SK-N-SH (cell line): ENCODE measurements at regions not wholly inside any gene's neighbourhood (a gene's known extent, or its start where the extent isn't known, plus 50 kb on each side); places are given as distances from the start of the nearest gene placed in this dataset.

Source experiments
- CTCF ChIA-PET: fragments of 300-600, 350-600 bp; formaldehyde crosslinking; extraction: SDS; loops from one replicate; lab custom pipeline; 2021; lab: Yijun Ruan, JAX
- POLR2A ChIA-PET: fragments of 350-600 bp; sonication (Branson Sonifier 250); formaldehyde crosslinking; extraction: SDS; loops from one replicate; lab custom pipeline; 2020; ENCODE audit warnings: antibody characterized with exemption, inconsistent platforms; lab: Yijun Ruan, JAX
- DNase-seq: peaks from one replicate; pipeline ENCODE4 v3.0.0; 2012
- H2AFZ ChIP-seq: fragments of 200-600 bp; sonication (generic); 2 replicates; pipeline ENCODE4 v1.8.1; 2016; ENCODE audit warnings: antibody characterized with exemption, mild to moderate bottlenecking, low read depth
- H3F3A ChIP-seq: fragments of 200-600 bp; sonication (generic); replicated peaks from 2 replicates; pipeline ENCODE3; 2016; ENCODE audit warnings: antibody characterized with exemption, mild to moderate bottlenecking; ENCODE audit not compliant: insufficient read depth
- H3K27ac ChIP-seq, 2 experiments: fragments of 200-500 bp in 1 of 2; fragments of 200-600 bp in 1 of 2; sonication (Bioruptor generic) in 1 of 2; sonication (generic), shearing (Covaris generic) in 1 of 2; 2 replicates each; pipeline versions ENCODE4 v1.5.1 to v1.6.1; 2014 to 2016; ENCODE audit warnings: low read depth in 2 of 2, inconsistent platforms in 1 of 2, low read length in 1 of 2, mild to moderate bottlenecking in 1 of 2, mixed read lengths in 1 of 2
- H3K27me3 ChIP-seq: fragments of 200-600 bp; sonication (generic), shearing (Covaris generic); 2 replicates; pipeline ENCODE4 v1.6.1; 2016; ENCODE audit warnings: mixed run types; ENCODE audit not compliant: insufficient read depth
- H3K36me3 ChIP-seq, 2 experiments: fragments of 200-500 bp in 1 of 2; fragments of 200-600 bp in 1 of 2; sonication (Bioruptor generic) in 1 of 2; sonication (generic) in 1 of 2; replicated peaks in 1 of 2; 2 replicates each; pipeline versions ENCODE3 to v1.5.1; 2014 to 2016; ENCODE audit warnings: low read length in 1 of 2, mild to moderate bottlenecking in 1 of 2; ENCODE audit not compliant: insufficient read depth in 2 of 2, control insufficient read depth in 1 of 2
- H3K4me1 ChIP-seq, 2 experiments: fragments of 200-500 bp in 1 of 2; fragments of 200-600 bp in 1 of 2; sonication (Bioruptor generic) in 1 of 2; sonication (generic), shearing (Covaris generic) in 1 of 2; 2 replicates each; pipeline versions ENCODE4 v1.5.1 to v1.6.1; 2014 to 2016; ENCODE audit warnings: low read depth in 1 of 2, low read length in 1 of 2, mixed run types in 1 of 2; ENCODE audit not compliant: insufficient read depth in 2 of 2, control insufficient read depth in 1 of 2
- H3K4me2 ChIP-seq: fragments of 200-600 bp; sonication (generic), shearing (Covaris generic); 2 replicates; pipeline ENCODE4 v1.6.1; 2017; ENCODE audit warnings: mixed run types
- H3K4me3 ChIP-seq, 2 experiments: fragments of 200-500 bp in 1 of 2; fragments of 200-600 bp in 1 of 2; sonication (Bioruptor generic) in 1 of 2; sonication (generic), shearing (Covaris generic) in 1 of 2; 2 replicates each; pipeline versions ENCODE4 v1.5.1 to v1.8.1; 2014 to 2016; ENCODE audit warnings: low read depth in 2 of 2, inconsistent platforms in 1 of 2, low read length in 1 of 2, mild to moderate bottlenecking in 1 of 2, mixed read lengths in 1 of 2, moderate library complexity in 1 of 2
- H3K79me2 ChIP-seq: fragments of 200-600 bp; sonication (generic); 2 replicates; pipeline ENCODE4 v1.8.1; 2017; ENCODE audit warnings: mild to moderate bottlenecking; ENCODE audit not compliant: insufficient read depth
- H3K9ac ChIP-seq: fragments of 200-600 bp; sonication (generic); 2 replicates; pipeline ENCODE4 v1.6.1; 2017; ENCODE audit warnings: mixed run types
- H3K9me2 ChIP-seq: fragments of 200-600 bp; sonication (generic); 2 replicates; pipeline ENCODE4 v1.6.1; 2017; ENCODE audit warnings: mixed run types
- H3K9me3 ChIP-seq: fragments of 200-600 bp; sonication (generic); 2 replicates; pipeline ENCODE4 v1.6.1; 2017; ENCODE audit warnings: mixed run types, mild to moderate bottlenecking, moderate library complexity
- H4K20me1 ChIP-seq: fragments of 200-600 bp; sonication (generic); 2 replicates; pipeline ENCODE4 v1.6.1; 2017; ENCODE audit warnings: mild to moderate bottlenecking, mixed run types; ENCODE audit not compliant: insufficient read depth
- CHD2 ChIP-seq: fragments of 150-350 bp; IDR thresholded peaks from 2 replicates; pipeline ENCODE4 v1.6.1; 2018; ENCODE audit warnings: low read length; ENCODE audit not compliant: partially characterized antibody
- EZH2phosphoT487 ChIP-seq: fragments of 200-600 bp; sonication (generic); IDR thresholded peaks from 2 replicates; pipeline ENCODE4 v1.6.1; 2017; ENCODE audit warnings: low read depth, mixed run types, mild to moderate bottlenecking, antibody characterized with exemption, moderate library complexity, borderline replicate concordance
- FOSL2 ChIP-seq: IDR thresholded peaks from 2 replicates; pipeline ENCODE4 v1.4.0; 2012; ENCODE audit warnings: low read depth, mild to moderate bottlenecking, moderate library complexity, borderline replicate concordance
- FOXJ3 ChIP-seq: sonication (generic); formaldehyde crosslinking; IDR thresholded peaks from 2 replicates; pipeline ENCODE4 v1.5.1; 2020; ENCODE audit warnings: mild to moderate bottlenecking, missing genetic modification reagents
- FOXM1 ChIP-seq: IDR thresholded peaks from 2 replicates; pipeline ENCODE4 v1.4.0; 2012; ENCODE audit warnings: low read depth, mild to moderate bottlenecking
- GABPA ChIP-seq: IDR thresholded peaks from 2 replicates; pipeline ENCODE4 v1.4.0; 2012; ENCODE audit warnings: low read depth, mild to moderate bottlenecking
- JUND ChIP-seq: IDR thresholded peaks from 2 replicates; pipeline ENCODE4 v1.4.0; 2012
- MEF2A ChIP-seq: IDR thresholded peaks from 2 replicates; pipeline ENCODE4 v1.4.0; 2012; ENCODE audit warnings: low read depth, borderline replicate concordance
- MXI1 ChIP-seq: IDR thresholded peaks from 2 replicates; pipeline ENCODE4 v1.6.1; 2012; ENCODE audit warnings: mild to moderate bottlenecking, low read depth, low read length, improper control_type of control experiment
- NFIC ChIP-seq: IDR thresholded peaks from 2 replicates; pipeline ENCODE4 v1.4.0; 2012; ENCODE audit warnings: borderline replicate concordance
- NRF1 ChIP-seq: IDR thresholded peaks from 2 replicates; pipeline ENCODE4 v1.6.1; 2012; ENCODE audit warnings: low read depth, mild to moderate bottlenecking, low read length
- RCOR1 ChIP-seq: fragments of 150-350 bp; IDR thresholded peaks from 2 replicates; pipeline ENCODE4 v1.6.1; 2017; ENCODE audit warnings: antibody characterized with exemption, low read length
- RFX5 ChIP-seq: IDR thresholded peaks from 2 replicates; pipeline ENCODE4 v1.6.1; 2012; ENCODE audit warnings: mild to moderate bottlenecking, improper control_type of control experiment, low read length
- TAF1 ChIP-seq: IDR thresholded peaks from 2 replicates; pipeline ENCODE4 v1.6.1; 2012; ENCODE audit warnings: low read depth, mild to moderate bottlenecking, low read length, moderate library complexity, borderline replicate concordance
- TEAD4 ChIP-seq: IDR thresholded peaks from 2 replicates; pipeline ENCODE4 v1.4.0; 2012; ENCODE audit warnings: mild to moderate bottlenecking, borderline replicate concordance; ENCODE audit not compliant: insufficient read depth
- WGBS: methylation state at CpG from one replicate; pipeline ENCODE4 v1.1.6; 2017; ENCODE audit warnings: low lambda C conversion rate; 5-methylcytosine and 5-hydroxymethylcytosine counted together
- TF ChIP-seq, protein P1 (sequence below): fragments of 200-600 bp; sonication (generic); IDR thresholded peaks from 2 replicates; pipeline ENCODE4 v1.6.1; 2017; ENCODE audit warnings: antibody characterized with exemption, mild to moderate bottlenecking, moderate library complexity
- TF ChIP-seq, protein P2 (sequence below): IDR thresholded peaks from 2 replicates; pipeline ENCODE4 v1.4.0; 2012; ENCODE audit warnings: low read depth
- TF ChIP-seq, protein P3 (sequence below): fragments of 150-350 bp; IDR thresholded peaks from 2 replicates; pipeline ENCODE4 v1.6.1; 2017; ENCODE audit warnings: antibody characterized with exemption, low read length, low read depth, borderline replicate concordance
- TF ChIP-seq, protein P4 (sequence below): IDR thresholded peaks from 2 replicates; pipeline ENCODE4 v1.6.1; 2012; ENCODE audit warnings: mild to moderate bottlenecking, low read depth, low read length, moderate library complexity

DNA sequence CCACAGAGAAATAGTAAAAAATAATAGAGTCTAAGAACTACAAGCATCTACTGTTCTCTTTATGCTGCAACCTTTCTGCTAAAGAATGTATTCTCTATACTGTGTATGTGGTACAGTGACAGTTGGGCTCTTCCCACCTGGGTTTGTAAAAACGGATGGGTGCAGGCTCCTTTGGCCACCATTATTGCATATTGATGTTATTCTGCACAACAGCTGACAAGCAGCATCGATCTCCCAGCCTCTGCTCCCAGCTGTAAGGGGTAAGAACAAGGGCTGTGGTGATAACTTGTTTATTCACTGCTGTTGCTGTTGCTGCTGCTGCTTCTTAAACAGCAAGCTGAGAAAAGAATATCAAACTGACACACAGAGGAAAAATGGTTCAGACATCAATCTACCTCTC lies 56.1 kb downstream of the KCNRG start:
- Histone ChIP-seq H3K36me3 (peaks cover 9 to 15% of the 10 kb centered on the region in 2 experiments), H3K79me2 (peaks cover 100% of the 10 kb centered on the region), H2AFZ (no peak overlapping the region), H3K4me2 (peak overlapping the region; percentile 72), H3F3A (peaks cover 4% of the 10 kb centered on the region), H3K27ac (peak overlapping the region; percentile 19 to 62; a peak in 3 of 4 replicates), H4K20me1 (peaks cover 15% of the 10 kb centered on the region; the same call in 1 of the 2 replicates), H3K27me3 (no peaks in the 10 kb centered on the region), H3K9ac (peak overlapping the region; percentile 16; the same call in 1 of the 2 replicates), H3K9me2 (no peaks in the 10 kb centered on the region), H3K9me3 (no peaks in the 10 kb centered on the region), H3K4me1 (peaks cover 19 to 44% of the 10 kb centered on the region in 2 experiments; a peak in 3 of 4 replicates), H3K4me3 (peak overlapping the region; percentile 6 to 24)
- POLR2A ChIA-PET: no interaction called here
- CTCF ChIA-PET: interaction anchor here (0.7 to 3.3 kb wide), 4 partner anchors 9 to 841 kb away, joined by 3 to 11 read pairs (median 4); no protein-coding TSS in a partner anchor
- TF ChIP-seq TAF1 (no peak), NFIC (no peak), MXI1 (no peak), CHD2 (no peak), EZH2phosphoT487 (no peak), JUND (no peak), NRF1 (no peak), GABPA (no peak), RFX5 (no peak), FOXJ3 (CRISPR knock-in tag) (no peak), FOXM1 (no peak), TEAD4 (no peak), MEF2A (no peak), FOSL2 (no peak), RCOR1 (no peak)
- TF ChIP-seq, protein P1, sequence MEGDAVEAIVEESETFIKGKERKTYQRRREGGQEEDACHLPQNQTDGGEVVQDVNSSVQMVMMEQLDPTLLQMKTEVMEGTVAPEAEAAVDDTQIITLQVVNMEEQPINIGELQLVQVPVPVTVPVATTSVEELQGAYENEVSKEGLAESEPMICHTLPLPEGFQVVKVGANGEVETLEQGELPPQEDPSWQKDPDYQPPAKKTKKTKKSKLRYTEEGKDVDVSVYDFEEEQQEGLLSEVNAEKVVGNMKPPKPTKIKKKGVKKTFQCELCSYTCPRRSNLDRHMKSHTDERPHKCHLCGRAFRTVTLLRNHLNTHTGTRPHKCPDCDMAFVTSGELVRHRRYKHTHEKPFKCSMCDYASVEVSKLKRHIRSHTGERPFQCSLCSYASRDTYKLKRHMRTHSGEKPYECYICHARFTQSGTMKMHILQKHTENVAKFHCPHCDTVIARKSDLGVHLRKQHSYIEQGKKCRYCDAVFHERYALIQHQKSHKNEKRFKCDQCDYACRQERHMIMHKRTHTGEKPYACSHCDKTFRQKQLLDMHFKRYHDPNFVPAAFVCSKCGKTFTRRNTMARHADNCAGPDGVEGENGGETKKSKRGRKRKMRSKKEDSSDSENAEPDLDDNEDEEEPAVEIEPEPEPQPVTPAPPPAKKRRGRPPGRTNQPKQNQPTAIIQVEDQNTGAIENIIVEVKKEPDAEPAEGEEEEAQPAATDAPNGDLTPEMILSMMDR: no peak
- TF ChIP-seq, protein P2, sequence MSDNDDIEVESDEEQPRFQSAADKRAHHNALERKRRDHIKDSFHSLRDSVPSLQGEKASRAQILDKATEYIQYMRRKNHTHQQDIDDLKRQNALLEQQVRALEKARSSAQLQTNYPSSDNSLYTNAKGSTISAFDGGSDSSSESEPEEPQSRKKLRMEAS: no peak
- TF ChIP-seq, protein P3, sequence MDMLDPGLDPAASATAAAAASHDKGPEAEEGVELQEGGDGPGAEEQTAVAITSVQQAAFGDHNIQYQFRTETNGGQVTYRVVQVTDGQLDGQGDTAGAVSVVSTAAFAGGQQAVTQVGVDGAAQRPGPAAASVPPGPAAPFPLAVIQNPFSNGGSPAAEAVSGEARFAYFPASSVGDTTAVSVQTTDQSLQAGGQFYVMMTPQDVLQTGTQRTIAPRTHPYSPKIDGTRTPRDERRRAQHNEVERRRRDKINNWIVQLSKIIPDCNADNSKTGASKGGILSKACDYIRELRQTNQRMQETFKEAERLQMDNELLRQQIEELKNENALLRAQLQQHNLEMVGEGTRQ: no peak
- TF ChIP-seq, protein P4, sequence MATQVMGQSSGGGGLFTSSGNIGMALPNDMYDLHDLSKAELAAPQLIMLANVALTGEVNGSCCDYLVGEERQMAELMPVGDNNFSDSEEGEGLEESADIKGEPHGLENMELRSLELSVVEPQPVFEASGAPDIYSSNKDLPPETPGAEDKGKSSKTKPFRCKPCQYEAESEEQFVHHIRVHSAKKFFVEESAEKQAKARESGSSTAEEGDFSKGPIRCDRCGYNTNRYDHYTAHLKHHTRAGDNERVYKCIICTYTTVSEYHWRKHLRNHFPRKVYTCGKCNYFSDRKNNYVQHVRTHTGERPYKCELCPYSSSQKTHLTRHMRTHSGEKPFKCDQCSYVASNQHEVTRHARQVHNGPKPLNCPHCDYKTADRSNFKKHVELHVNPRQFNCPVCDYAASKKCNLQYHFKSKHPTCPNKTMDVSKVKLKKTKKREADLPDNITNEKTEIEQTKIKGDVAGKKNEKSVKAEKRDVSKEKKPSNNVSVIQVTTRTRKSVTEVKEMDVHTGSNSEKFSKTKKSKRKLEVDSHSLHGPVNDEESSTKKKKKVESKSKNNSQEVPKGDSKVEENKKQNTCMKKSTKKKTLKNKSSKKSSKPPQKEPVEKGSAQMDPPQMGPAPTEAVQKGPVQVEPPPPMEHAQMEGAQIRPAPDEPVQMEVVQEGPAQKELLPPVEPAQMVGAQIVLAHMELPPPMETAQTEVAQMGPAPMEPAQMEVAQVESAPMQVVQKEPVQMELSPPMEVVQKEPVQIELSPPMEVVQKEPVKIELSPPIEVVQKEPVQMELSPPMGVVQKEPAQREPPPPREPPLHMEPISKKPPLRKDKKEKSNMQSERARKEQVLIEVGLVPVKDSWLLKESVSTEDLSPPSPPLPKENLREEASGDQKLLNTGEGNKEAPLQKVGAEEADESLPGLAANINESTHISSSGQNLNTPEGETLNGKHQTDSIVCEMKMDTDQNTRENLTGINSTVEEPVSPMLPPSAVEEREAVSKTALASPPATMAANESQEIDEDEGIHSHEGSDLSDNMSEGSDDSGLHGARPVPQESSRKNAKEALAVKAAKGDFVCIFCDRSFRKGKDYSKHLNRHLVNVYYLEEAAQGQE: no peak
- WGBS: 14% methylated on average over 2 of the region's 2 CpGs
- DNase-seq: peak; percentile 10
